C1 segment of cervical spinal cord (tissue), 14 donors: ENCODE measurements at regions not wholly inside any gene's neighbourhood (a gene's known extent, or its start where the extent isn't known, plus 50 kb on each side); places are given as distances from the start of the nearest gene placed in this dataset.
A peak's percentile ranks its signal among the peaks of the same experiment; 100 is the strongest.

Source experiments
- DNase-seq, 14 donors: peaks; one replicate each; lab custom pipeline; 2025; lab: John Stamatoyannopoulos, UW

GRCh38 chr6:79864421-79864820 is 82.9 kb downstream of the ELOVL4 start:
- peak in 1 of 14 donors; percentile 88 for DNase-seq

DNA sequence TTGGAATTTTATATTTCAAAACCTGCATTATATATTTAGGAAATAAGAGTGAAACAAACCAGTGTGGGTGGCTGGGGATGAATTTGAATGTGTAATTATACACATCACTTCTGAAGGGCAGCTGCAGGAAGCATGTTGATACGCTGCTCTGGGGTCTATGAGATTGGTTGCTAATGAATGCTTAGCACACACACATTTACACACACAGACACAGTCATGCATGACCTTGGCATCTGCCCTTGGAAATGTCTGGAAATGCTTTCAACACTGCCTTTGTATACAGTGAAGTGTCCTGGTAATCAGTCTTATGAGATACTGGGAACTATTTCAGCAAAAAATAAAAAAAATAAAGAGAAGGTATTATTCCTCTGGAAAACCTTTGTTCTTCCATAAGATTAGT is 83.4 kb downstream of the ELOVL4 start:
- no peak for DNase-seq

DNA sequence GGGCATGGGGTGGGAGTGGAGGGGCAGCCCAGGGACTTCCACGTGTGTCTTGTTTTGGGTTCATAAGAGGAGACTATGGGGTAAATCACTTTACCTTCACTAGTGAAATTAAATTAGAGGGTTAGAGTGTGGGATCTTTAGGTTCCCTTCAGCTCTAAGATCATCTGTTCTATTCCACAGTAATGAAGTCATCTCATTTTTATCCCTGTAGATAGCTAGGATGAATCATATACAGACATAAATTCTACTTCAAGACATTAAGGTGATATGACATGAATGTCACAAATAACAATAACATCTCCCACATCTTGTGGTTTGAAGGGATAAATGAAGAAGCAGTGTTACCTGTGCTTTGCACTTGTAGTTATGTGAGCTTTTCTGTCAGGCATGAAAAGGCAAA is 83.8 kb downstream of the ELOVL4 start:
- DNase-seq: no peak

GRCh38 chr6:79862711-79863110 is 84.6 kb downstream of the ELOVL4 start:
- DNase-seq: no peak

DNA sequence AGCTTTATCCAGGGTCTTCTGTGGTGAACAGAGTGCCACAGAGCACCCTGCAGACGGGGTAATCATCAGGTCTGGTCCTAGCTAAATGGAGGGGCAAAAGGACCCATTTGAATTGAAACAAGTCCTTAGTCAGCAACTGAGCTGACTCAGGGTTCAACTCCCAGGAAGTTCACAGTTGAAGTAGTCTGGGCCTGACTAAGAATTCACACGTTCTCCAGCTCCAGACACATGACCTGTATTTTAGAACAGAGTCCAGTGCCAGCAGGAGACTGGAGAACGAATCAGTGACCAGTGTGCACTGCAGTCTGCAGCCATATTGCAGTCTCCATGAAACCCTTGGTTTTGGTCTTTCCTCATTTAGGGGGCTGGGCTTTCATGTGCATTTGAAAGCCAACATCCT is 85.2 kb downstream of the ELOVL4 start:
- no peak for DNase-seq

DNA sequence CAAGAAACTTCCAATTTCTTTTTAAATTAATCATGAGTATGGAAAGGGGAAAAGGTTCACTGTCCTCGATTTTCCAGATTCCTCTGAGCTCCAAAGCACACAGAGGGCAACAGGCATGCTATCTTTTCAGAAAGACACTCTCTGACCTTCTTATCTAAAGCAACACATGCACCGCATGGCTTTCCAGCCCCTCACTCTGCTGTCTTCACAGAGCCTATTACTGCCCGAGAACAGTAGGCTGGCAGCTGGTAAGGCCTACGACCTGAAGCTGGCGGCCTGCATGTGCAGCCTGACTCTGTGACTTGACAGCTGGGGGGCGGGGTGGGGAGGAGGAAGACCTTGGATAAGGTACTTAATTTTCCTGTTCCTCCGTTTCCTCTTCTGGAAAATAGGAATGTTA is 86.3 kb downstream of the ELOVL4 start:
- no peak for DNase-seq

GRCh38 chr6:79847426-79847825 is 99.9 kb downstream of the ELOVL4 start:
- no peak for DNase-seq

DNA sequence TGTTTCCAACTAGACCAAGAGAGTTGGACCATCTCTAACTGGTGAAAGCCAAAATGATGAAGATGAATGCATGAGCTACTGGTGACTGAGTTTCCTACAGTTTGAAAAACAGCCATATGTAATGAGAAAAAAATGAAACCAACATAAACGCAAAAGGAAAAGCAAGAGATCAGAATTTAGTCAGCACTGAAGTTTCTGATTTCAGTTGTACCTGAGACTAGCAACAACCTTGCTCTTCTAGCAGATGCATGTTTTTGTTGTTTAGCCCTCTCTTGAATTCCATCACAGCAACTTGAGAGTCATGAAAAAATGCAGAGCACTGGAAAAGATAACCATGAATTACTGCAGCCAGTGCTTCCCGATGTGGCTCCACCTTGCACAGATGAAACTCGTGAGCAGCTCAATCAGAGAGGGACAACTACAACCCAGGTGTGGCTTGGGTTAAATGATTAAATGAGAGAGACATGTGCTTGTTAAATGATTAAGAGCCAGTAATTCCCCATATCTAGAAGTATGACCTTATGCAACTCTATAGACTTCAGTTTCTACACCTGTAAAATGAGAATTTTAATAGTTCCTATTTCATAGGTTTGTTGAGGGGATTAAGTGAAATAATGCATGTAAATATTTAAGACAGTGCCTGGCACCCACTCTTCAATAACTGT is 104.8 kb downstream of the ELOVL4 start:
- no peak for DNase-seq

DNA sequence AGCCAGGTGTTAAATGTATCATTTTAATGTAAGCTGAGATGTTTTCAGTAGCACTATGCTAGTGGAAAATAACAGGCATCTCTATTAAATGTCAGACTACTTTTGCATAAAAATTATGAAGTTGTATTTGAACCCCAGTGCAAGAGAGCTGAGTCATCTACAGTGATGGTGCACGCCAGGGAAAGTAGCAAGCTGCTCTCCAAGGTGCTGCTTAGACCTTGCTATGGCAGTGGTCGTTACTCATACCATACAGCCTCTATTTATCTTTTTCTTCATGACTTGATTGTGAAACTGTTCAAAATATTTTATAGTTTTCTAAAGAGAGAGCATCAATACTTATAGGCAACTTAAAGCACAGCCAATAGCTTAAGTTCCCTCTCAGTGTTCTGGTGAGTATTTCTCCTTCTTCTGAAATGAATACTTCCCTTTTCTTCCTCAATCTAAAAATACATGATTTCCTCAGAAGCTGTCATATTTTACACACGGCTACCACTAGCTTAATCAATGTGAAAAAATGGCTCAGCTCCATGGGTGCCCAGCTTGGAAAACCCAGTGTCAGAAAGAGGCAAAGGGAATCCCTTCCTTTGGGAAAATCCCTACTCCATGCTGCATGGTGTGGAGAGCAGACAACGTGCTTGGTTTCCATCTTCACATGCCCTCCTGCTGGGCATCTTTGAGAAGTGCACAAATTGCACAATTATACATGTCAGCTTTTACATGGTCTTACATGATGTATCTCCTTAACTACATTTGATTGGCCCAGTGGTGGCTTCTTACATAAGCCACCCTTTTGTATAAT is 105.6 kb downstream of the ELOVL4 start:
- DNase-seq: no peak

- DNase-seq: no peak
Observed at GRCh38 chr6:79838851-79839250, 108.5 kb downstream of the ELOVL4 start.

DNA sequence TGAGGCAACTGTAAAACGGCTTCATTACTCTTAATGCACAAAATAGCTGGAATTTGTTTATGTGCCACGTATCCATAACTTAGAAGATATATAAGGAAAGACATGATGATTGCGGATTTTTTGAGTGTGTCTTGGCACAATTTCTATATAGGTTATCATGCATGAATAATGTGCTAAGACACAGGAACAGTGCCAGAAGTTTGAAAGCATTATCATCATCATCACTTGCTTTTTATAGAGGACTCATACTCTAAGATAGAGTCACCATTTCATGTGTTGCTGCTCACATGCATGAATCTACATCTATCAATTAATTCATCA is 113.4 kb downstream of the ELOVL4 start:
- DNase-seq: no peak

GRCh38 chr6:79833264-79833963 is 113.9 kb downstream of the ELOVL4 start:
- DNase-seq: no peak

DNA sequence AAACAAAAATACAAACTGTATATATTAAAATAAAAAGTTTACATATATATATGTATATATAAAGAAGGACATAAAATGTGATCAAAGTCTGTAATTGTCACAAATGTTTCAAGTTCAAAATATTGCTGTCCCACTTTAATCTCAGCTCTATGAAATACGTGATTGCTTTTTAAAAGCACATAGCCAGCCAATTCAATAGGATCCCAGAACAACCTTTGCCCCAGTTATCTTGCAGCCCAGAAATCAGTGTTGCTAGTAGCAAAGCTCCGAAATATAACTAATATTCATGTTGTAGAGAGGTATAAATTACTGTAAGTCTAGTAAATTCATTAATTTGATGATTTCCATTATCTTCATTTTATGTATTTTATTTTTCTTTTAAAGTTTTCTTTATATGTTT is 114.6 kb downstream of the ELOVL4 start:
- no peak for DNase-seq

DNA sequence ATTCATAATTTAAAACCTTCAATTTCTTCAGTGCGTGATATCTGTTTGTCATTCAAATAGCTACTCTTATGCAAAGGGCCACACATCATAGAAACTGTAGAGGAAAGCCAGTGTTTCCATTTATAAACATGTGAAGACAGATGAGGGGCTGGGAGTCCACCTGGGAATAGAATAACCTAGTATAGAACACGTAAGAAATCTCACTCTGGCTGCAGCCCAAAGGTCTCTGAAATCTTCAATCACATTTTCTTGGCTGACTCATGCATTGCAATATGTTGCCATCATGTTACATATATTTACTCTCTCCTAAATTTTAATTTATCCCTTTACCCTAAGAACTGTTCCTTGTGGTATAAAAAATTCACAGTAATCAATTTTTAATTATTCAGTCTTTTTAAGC is 123.2 kb downstream of the ELOVL4 start:
- no peak for DNase-seq

- DNase-seq: no peak
Observed at GRCh38 chr6:79821859-79822258, 125.5 kb downstream of the ELOVL4 start.

DNA sequence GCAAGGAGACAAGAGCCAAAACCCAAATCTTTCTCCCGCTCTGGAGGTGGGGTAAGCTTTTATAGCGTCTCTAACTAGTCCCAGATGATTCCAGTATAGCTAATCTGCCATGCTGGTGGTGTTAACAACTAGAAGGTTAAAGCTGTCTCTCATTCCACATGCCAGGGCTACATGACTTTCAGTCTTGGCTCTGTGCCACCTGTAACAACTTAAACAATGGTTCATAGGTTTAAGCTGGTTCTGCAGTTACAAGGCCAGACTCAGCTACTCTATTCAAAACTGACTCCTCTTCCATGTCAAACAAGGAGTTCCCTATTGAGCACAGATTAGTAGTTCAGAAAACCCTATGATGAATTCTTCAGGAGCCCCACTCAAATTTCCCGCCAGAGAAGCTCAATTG is 128.9 kb downstream of the ELOVL4 start:
- DNase-seq: no peak

- no peak for DNase-seq
Observed at GRCh38 chr6:79814940-79815339, 132.4 kb downstream of the ELOVL4 start.

DNA sequence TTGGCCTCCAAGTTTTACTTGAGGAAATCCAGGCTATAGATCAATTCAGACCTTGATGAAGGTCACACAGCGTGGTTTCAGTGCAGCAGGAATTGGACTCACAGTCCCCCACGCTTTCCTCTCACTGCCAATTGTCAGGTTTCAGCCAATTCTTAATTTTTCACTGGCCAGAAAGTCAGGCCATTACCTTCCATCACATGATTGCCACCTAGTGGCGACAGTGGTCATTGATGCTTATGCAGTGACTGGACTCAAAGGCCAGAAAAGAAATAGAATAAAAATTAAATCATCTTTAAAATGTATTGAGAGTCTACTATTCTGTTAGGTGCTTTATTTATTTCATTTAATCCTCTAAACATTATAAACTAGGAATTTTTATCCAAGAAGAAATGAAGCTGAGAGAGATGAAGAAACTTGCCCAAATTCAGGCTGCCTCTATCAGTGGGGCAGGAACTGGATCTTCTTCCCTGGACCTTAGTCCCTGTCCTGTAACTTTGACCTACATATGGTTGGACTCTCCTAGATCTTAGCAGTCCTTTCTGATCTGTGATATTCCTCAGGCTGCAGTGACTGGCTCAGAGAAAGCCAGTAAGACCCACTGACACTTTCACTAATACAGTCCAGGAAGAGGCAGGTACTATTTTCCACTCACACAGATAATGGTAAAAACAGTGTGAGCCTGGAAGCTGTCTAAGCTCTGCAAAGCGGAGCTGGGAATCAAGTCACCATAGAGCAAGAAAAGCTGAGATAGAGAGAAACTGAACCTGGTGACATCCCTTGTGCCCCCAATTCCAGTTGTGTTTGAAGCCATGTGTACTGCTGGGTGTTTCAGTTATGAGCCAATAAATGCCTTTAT is 133.3 kb downstream of the ELOVL4 start:
- DNase-seq: peak in 11 of 14 donors; percentile 4 to 69 (median 32)

DNA sequence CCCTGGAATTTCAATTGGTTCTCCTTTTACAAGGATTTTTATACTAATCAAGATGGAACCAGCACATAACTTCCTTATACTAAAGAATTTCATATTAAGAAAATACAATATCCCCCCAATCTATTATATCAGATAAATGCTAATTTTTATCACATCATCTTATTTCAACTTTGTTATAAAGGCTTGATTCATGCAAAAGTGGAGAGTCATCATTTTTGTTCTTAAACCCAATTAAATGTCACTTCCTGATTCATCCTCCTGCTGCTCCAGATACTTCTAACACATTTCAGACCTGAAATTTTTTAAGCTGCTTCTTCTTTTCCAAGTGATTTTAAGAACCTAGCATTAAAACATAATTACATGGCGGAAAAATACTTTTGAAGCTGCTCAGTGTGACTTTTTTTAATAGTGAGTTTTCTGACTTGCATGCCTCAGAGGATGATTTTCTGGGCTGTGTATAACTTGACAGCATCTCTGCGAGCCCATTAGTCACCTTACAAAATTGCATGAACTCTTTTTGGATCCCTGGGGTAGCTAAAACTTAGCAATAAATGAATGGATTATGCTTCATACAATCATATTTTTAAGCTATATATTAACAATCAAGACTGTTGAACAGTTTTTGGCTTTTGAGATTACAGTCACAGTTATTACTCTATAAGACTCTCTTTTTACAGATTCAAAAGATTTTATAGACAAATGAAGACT is 134.1 kb downstream of the ELOVL4 start:
- no peak for DNase-seq

- no peak for DNase-seq
Observed at GRCh38 chr6:79812195-79812594, 135.2 kb downstream of the ELOVL4 start.

GRCh38 chr6:79810871-79811270 is 136.5 kb downstream of the ELOVL4 start:
- no peak for DNase-seq
